Epithelial cell of proximal tubule (primary cell): ENCODE measurements at regions not wholly inside any gene's neighbourhood (a gene's known extent, or its start where the extent isn't known, plus 50 kb on each side); places are given as distances from the start of the nearest gene placed in this dataset.

ENCODE experiments used
- DNase-seq: peaks from one replicate; pipeline ENCODE4 v3.0.0-alpha.2; 2011; ENCODE audit warnings: low read depth
- H3K4me3 ChIP-seq: 2 replicates; pipeline ENCODE4 v1.5.1; 2011; ENCODE audit warnings: low read depth, mild to moderate bottlenecking, low read length
- TF ChIP-seq, protein P1 (sequence below): conservative IDR thresholded peaks from 2 replicates; pipeline ENCODE4 v1.5.1; 2012; ENCODE audit warnings: low read depth, mild to moderate bottlenecking, low read length

DNA sequence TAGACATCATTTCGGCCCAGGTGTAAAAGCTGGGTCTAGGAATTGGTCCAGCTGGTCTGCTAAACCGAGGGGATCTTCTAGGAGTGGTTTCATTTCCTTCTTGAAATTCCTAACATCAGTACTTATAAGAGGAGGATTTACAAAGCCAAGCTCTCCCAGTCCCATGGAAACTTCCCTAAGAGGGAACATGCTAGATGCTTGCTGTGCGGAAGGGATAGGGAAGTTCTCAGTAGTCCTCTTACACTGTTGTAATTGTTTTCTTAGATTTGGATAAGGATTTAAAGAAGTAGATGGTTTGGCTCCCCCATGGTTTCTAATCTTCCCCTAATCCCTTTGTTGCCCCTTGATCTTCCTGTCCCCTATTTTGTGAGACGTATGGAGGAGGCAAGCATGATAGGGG, 89.7 kb upstream of the XCR1 start:
- DNase-seq = no peak
- TF ChIP-seq, protein P1, sequence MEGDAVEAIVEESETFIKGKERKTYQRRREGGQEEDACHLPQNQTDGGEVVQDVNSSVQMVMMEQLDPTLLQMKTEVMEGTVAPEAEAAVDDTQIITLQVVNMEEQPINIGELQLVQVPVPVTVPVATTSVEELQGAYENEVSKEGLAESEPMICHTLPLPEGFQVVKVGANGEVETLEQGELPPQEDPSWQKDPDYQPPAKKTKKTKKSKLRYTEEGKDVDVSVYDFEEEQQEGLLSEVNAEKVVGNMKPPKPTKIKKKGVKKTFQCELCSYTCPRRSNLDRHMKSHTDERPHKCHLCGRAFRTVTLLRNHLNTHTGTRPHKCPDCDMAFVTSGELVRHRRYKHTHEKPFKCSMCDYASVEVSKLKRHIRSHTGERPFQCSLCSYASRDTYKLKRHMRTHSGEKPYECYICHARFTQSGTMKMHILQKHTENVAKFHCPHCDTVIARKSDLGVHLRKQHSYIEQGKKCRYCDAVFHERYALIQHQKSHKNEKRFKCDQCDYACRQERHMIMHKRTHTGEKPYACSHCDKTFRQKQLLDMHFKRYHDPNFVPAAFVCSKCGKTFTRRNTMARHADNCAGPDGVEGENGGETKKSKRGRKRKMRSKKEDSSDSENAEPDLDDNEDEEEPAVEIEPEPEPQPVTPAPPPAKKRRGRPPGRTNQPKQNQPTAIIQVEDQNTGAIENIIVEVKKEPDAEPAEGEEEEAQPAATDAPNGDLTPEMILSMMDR = no peak
- no peak overlapping the region for H3K4me3 ChIP-seq

DNA sequence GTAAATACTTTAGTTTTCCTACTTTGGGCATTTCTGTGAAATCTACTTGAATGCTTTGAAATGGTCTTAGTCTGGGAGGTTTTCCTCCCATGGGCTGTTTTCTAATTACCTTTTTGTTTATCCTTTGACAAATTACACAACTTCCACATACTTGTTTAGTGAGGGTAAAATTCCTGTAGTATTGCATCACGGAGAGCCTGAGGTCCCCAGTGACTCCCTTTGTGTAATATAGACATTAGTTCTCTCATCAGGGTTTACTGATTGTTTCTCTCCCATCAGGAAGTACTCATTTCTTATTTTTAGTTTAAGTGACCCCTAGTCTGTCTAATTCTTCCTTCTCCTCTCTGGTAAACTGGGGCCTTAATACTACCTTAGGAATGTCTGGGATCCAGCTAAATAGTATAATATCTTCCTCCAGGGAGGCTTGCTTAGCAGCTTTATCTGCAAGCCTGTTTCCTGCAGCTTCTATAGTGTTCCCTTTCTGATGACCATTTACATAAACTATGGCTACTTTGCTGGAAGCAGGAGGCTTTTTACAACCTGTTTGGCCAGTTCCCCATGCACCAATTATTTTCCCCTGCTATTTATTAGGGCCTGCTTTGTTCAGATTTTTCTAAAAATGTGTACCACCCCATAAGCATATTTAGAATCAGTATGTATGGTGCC, 87.2 kb upstream of the XCR1 start:
- no peak overlapping the region for H3K4me3 ChIP-seq
- TF ChIP-seq, protein P1 = no peak
- peak; percentile 93 for DNase-seq

DNA sequence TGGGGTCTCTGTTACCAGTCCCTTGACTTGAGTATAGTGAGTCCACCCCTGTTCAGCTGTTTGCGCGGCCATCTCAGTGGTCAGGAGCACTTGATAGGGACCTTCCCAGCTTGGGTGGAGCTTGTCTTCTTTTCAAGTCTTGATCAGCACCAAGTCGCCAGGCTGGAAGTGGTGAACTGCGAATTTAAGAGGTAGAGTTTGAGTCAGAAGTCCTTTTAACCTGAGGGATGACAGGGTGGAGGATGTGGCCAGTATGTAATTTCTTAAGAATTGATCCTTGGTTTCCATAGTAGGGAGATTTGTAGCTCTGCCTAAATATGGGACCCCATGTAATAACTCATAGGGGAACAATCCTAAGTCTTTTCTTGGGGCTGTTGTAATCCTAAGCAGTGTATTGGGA, 86.3 kb upstream of the XCR1 start:
- TF ChIP-seq, protein P1 = no peak
- no peak for DNase-seq
- H3K4me3 ChIP-seq = no peak overlapping the region

DNA sequence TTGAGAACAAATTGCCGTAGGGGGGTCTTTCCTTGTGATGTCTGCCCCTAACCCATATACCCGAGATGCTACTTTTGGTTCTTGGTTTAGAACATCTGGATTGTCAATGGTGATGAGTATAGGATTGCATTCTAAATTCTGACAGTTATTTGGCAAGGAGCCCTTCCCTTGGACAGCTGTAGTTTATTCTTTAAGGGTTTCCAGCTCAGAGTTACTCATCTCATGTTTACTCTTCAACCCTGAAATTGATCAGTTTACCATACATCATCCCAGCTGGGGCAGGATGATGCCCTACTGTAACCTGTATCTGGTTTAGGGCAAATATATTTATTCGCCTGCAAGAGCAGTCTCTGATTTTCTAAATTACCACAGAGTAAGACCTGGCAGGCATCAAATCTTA, 85.7 kb upstream of the XCR1 start:
- DNase-seq = no peak
- H3K4me3 ChIP-seq = no peak overlapping the region
- TF ChIP-seq, protein P1 = no peak

DNA sequence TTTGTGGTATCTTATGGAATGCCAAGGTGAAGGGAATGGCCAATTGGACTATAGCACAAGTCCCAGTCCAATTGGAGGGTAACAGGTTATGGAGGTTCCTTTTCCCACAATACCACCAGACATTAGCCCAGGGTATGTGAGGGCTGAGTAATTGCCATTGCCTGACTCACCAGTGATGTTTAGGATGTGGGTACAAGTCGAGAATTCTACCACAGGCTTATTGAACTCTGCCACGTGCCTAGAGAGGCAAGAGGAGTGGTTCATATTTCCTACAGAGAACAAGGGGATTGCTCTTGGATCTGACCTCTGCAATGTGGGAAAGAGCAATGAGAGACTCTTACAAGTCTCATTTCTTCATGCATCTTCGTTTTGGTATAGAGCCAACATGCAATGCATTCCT, 85.0 kb upstream of the XCR1 start:
- no peak for DNase-seq
- H3K4me3 ChIP-seq = no peak overlapping the region
- TF ChIP-seq, protein P1 = no peak

DNA sequence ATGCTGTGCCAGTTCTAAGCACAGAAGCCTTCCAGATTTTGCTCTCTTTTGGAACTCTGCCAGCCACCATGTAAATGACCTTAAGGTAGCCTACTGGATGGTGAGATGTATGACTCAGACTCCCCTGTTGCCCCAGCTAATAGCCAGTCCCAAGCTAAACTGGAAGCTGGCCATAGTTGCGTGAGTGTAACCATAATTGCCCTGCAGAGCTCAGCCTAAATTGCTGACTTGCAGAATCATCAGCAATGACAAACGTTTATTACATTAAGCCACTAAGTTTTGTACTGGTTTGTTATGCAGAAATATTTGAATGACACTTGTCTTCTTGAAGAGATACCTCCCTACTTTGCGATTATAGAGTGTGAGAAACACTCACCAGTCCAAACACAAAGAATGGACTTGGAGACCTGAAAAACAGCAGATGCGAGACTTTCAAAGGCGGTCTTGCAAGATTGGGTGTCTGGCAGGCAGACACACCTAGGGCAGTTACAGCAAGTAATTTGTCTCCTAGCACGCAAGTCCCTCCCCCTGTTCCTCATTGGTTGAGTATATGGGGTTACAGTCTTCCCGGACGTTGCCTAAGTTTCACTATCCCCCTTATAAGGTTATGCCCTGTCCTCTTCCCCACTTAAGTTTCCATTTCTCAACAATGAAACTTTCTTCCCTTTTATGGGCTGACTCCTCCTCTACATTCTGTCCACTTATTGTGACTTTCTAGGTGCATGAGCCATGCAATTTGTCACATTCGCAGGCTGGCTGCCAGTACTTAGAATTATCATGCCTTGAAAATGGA, 83.6 kb upstream of the XCR1 start:
- peak; percentile 94 for DNase-seq
- TF ChIP-seq, protein P1 = no peak
- H3K4me3 ChIP-seq = no peak overlapping the region
